B cell (primary cell): ENCODE measurements at regions not wholly inside any gene's neighbourhood (a gene's known extent, or its start where the extent isn't known, plus 50 kb on each side); places are given as distances from the start of the nearest gene placed in this dataset.

ENCODE experiments used
- EZH2 ChIP-seq: IDR thresholded peaks from 2 replicates; pipeline ENCODE4 v1.6.1; 2012; ENCODE audit warnings: borderline replicate concordance, low read depth, mild to moderate bottlenecking, moderate library complexity, low read length; ENCODE audit not compliant: insufficient read depth, poor library complexity, severe bottlenecking
- TF ChIP-seq, protein P1 (sequence below): fragments of 200-600 bp; IDR thresholded peaks from one replicate; pipeline ENCODE4 v1.8.0; 2022; ENCODE audit warnings: antibody characterized with exemption, mild to moderate bottlenecking

GRCh38 chr4:179552131-179552530 lies 2109.9 kb upstream of the AGA start:
- TF ChIP-seq, protein P1, sequence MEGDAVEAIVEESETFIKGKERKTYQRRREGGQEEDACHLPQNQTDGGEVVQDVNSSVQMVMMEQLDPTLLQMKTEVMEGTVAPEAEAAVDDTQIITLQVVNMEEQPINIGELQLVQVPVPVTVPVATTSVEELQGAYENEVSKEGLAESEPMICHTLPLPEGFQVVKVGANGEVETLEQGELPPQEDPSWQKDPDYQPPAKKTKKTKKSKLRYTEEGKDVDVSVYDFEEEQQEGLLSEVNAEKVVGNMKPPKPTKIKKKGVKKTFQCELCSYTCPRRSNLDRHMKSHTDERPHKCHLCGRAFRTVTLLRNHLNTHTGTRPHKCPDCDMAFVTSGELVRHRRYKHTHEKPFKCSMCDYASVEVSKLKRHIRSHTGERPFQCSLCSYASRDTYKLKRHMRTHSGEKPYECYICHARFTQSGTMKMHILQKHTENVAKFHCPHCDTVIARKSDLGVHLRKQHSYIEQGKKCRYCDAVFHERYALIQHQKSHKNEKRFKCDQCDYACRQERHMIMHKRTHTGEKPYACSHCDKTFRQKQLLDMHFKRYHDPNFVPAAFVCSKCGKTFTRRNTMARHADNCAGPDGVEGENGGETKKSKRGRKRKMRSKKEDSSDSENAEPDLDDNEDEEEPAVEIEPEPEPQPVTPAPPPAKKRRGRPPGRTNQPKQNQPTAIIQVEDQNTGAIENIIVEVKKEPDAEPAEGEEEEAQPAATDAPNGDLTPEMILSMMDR, result no peak
- TF ChIP-seq EZH2, result no peak
